H1 (cell line): ENCODE measurements at regions not wholly inside any gene's neighbourhood (a gene's known extent, or its start where the extent isn't known, plus 50 kb on each side); places are given as distances from the start of the nearest gene placed in this dataset.

Experiments used
- CTCF ChIA-PET: fragments of 300-600 bp; sonication (Branson Sonifier 250); formaldehyde crosslinking; loops from one replicate; lab custom pipeline; 2021; ENCODE audit not compliant: partially characterized antibody; lab: Charles Lee
- POLR2A ChIA-PET: fragments of 300-600 bp; sonication (Branson Sonifier 250); formaldehyde crosslinking; loops from one replicate; lab custom pipeline; 2021; ENCODE audit warnings: inconsistent platforms; ENCODE audit not compliant: partially characterized antibody; lab: Charles Lee
- DNase-seq, 2 experiments: peaks; one replicate each; pipeline versions ENCODE4 v3.0.0 to v3.0.0-alpha.2; 2010 to 2022; ENCODE audit warnings: low spot score in 2 of 2, low read depth in 1 of 2, mixed read lengths in 1 of 2
- FAIRE-seq: peaks from 2 replicates; lab custom pipeline; 2011; peaks lifted over from hg19 to GRCh38; lab: Jason Lieb, UNC
- H2AFZ ChIP-seq: 2 replicates; pipeline ENCODE4 v1.8.1; 2012; ENCODE audit warnings: low read length, inconsistent platforms
- H2AK5ac ChIP-seq: 2 replicates; pipeline ENCODE4 v1.6.1; 2013; ENCODE audit warnings: low read depth, low read length
- H2BK120ac ChIP-seq: replicated peaks from 2 replicates; pipeline ENCODE3; 2013; ENCODE audit warnings: low read depth, low read length, inconsistent platforms
- H2BK12ac ChIP-seq: 2 replicates; pipeline ENCODE4 v1.6.1; 2013; ENCODE audit warnings: low read depth, low read length
- H2BK15ac ChIP-seq: 2 replicates; pipeline ENCODE4 v1.6.1; 2013; ENCODE audit warnings: low read length
- H2BK20ac ChIP-seq: 2 replicates; pipeline ENCODE4 v1.6.1; 2013; ENCODE audit warnings: low read length
- H2BK5ac ChIP-seq: 2 replicates; pipeline ENCODE4 v1.6.1; 2013; ENCODE audit warnings: low read depth, low read length
- H3K14ac ChIP-seq: 2 replicates; pipeline ENCODE4 v1.6.1; 2013; ENCODE audit warnings: inconsistent platforms; ENCODE audit not compliant: insufficient read length
- H3K18ac ChIP-seq: 2 replicates; pipeline ENCODE4 v1.6.1; 2013; ENCODE audit warnings: low read length; ENCODE audit errors: extremely low read depth
- H3K23ac ChIP-seq: 2 replicates; pipeline ENCODE4 v1.6.1; 2013; ENCODE audit warnings: inconsistent platforms; ENCODE audit not compliant: insufficient read length
- H3K23me2 ChIP-seq: 2 replicates; pipeline ENCODE4 v1.6.1; 2013; ENCODE audit warnings: low read depth, low read length
- H3K27ac ChIP-seq: 2 replicates; pipeline ENCODE4 v1.6.1; 2011; ENCODE audit warnings: low read depth, low read length, inconsistent platforms
- H3K27me3 ChIP-seq, 4 experiments: replicated peaks in 1 of 4; 1 replicate in 1 of 4; 2 replicates in 3 of 4; pipeline versions ENCODE4 v1.6.1 to v1.8.1; 2011 to 2013; ENCODE audit warnings: low read length in 3 of 4, mild to moderate bottlenecking in 3 of 4, inconsistent platforms in 2 of 4, mixed read lengths in 2 of 4, moderate library complexity in 1 of 4; ENCODE audit not compliant: control insufficient read depth in 3 of 4, insufficient read depth in 3 of 4; ENCODE audit errors: extremely low read depth in 1 of 4
- H3K36me3 ChIP-seq, 4 experiments: 2 replicates each; pipeline versions ENCODE4 v1.6.1 to v1.8.1; 2011 to 2013; ENCODE audit warnings: mild to moderate bottlenecking in 4 of 4, low read length in 3 of 4, moderate library complexity in 2 of 4, control low read depth in 1 of 4, inconsistent platforms in 1 of 4; ENCODE audit not compliant: insufficient read depth in 4 of 4, control insufficient read depth in 2 of 4
- H3K4ac ChIP-seq: replicated peaks from 2 replicates; pipeline ENCODE3; 2013; ENCODE audit warnings: low read length, low read depth, mixed read lengths, inconsistent platforms; ENCODE audit not compliant: insufficient read length
- H3K4me1 ChIP-seq, 4 experiments: replicated peaks in 1 of 4; 1 replicate in 1 of 4; 2 replicates in 3 of 4; pipeline versions ENCODE4 v1.6.1 to v1.8.1; 2011 to 2013; ENCODE audit warnings: low read length in 3 of 4, inconsistent platforms in 2 of 4, mixed read lengths in 1 of 4; ENCODE audit not compliant: insufficient read depth in 4 of 4, control insufficient read depth in 3 of 4
- H3K4me2 ChIP-seq, 2 experiments: 2 replicates each; pipeline versions ENCODE4 v1.6.1 to v1.8.1; 2011 to 2013; ENCODE audit warnings: low read depth in 2 of 2, low read length in 2 of 2, control low read depth in 1 of 2, inconsistent platforms in 1 of 2, mild to moderate bottlenecking in 1 of 2; ENCODE audit not compliant: insufficient read depth in 1 of 2
- H3K4me3 ChIP-seq, 4 experiments: fragments of 200-600, 300-600 bp in 1 of 4; sonication (generic), shearing (Covaris generic), sonication (Bioruptor Twin) in 1 of 4; 2 replicates each; pipeline versions ENCODE4 v1.5.1 to v1.8.1; 2011 to 2016; ENCODE audit warnings: low read length in 4 of 4, low read depth in 3 of 4, control low read depth in 2 of 4, inconsistent platforms in 2 of 4, mild to moderate bottlenecking in 2 of 4, mixed read lengths in 1 of 4, moderate library complexity in 1 of 4; ENCODE audit not compliant: insufficient read depth in 2 of 4; ENCODE audit errors: extremely low read depth in 1 of 4
- H3K56ac ChIP-seq: replicated peaks from 2 replicates; pipeline ENCODE3; 2013; ENCODE audit warnings: low read depth, mild to moderate bottlenecking, mixed read lengths, low read length, inconsistent platforms; ENCODE audit not compliant: insufficient read length
- H3K79me1 ChIP-seq: 2 replicates; pipeline ENCODE4 v1.6.1; 2013; ENCODE audit warnings: low read depth, low read length, control low read depth
- H3K79me2 ChIP-seq, 2 experiments: 2 replicates each; pipeline versions ENCODE4 v1.6.1 to v1.8.1; 2012 to 2013; ENCODE audit warnings: low read length in 2 of 2, mild to moderate bottlenecking in 2 of 2, inconsistent platforms in 1 of 2; ENCODE audit not compliant: insufficient read depth in 2 of 2, control insufficient read depth in 1 of 2
- H3K9ac ChIP-seq, 4 experiments: replicated peaks in 1 of 4; 1 replicate in 1 of 4; 2 replicates in 3 of 4; pipeline versions ENCODE4 v1.6.1 to v1.8.1; 2011 to 2013; ENCODE audit warnings: low read depth in 3 of 4, low read length in 3 of 4, control low read depth in 2 of 4, mild to moderate bottlenecking in 2 of 4, moderate library complexity in 2 of 4, inconsistent platforms in 1 of 4; ENCODE audit errors: extremely low read depth in 1 of 4
- H3K9me3 ChIP-seq, 2 experiments: 2 replicates each; pipeline versions ENCODE4 v1.6.1 to v1.8.1; 2012 to 2013; ENCODE audit warnings: mild to moderate bottlenecking in 2 of 2, moderate library complexity in 2 of 2, control low read depth in 1 of 2, inconsistent platforms in 1 of 2, low read depth in 1 of 2, low read length in 1 of 2, mixed read lengths in 1 of 2; ENCODE audit not compliant: insufficient read depth in 2 of 2
- H4K20me1 ChIP-seq, 2 experiments: replicated peaks in 1 of 2; 2 replicates each; pipeline versions ENCODE3 to v1.8.1; 2011 to 2013; ENCODE audit warnings: inconsistent platforms in 2 of 2, low read length in 2 of 2, mild to moderate bottlenecking in 1 of 2; ENCODE audit not compliant: insufficient read depth in 2 of 2, control insufficient read depth in 1 of 2
- H4K5ac ChIP-seq: 2 replicates; pipeline ENCODE4 v1.6.1; 2013; ENCODE audit warnings: low read length, low read depth, mixed read lengths, inconsistent platforms; ENCODE audit not compliant: insufficient read length
- H4K8ac ChIP-seq: 2 replicates; pipeline ENCODE4 v1.8.0; 2013; ENCODE audit warnings: mild to moderate bottlenecking, moderate library complexity, low read length, inconsistent platforms; ENCODE audit not compliant: insufficient read depth; ENCODE audit errors: extremely low read depth
- H4K91ac ChIP-seq: replicated peaks from 2 replicates; pipeline ENCODE3; 2013; ENCODE audit warnings: low read length, mixed read lengths, inconsistent platforms; ENCODE audit not compliant: insufficient read length
- CEBPB ChIP-seq: IDR thresholded peaks from 2 replicates; pipeline ENCODE4 v1.6.1; 2012; ENCODE audit warnings: low read depth, low read length
- KDM4A ChIP-seq: IDR thresholded peaks from one replicate; pipeline ENCODE4 v1.7.1; 2012; ENCODE audit warnings: low read depth, mild to moderate bottlenecking, moderate library complexity, low read length, inconsistent platforms; ENCODE audit not compliant: severe bottlenecking
- KDM5A ChIP-seq: fragments of 200-600 bp; IDR thresholded peaks from 2 replicates; pipeline ENCODE4 v1.7.1; 2012; ENCODE audit warnings: mild to moderate bottlenecking, low read length, inconsistent platforms, mixed read lengths
- POLR2A ChIP-seq, 2 experiments: IDR thresholded peaks; 1 replicate in 1 of 2; 2 replicates in 1 of 2; pipeline ENCODE4 v1.6.1; 2011; ENCODE audit warnings: low read depth in 2 of 2, low read length in 2 of 2, mild to moderate bottlenecking in 2 of 2; ENCODE audit errors: control extremely low read depth in 1 of 2
- SP1 ChIP-seq: IDR thresholded peaks from 2 replicates; pipeline ENCODE4 v1.6.1; 2011; ENCODE audit warnings: low read depth, low read length
- SP4 ChIP-seq: IDR thresholded peaks from 2 replicates; pipeline ENCODE4 v1.6.1; 2012; ENCODE audit warnings: low read length, inconsistent platforms
- TAF1 ChIP-seq: IDR thresholded peaks from 2 replicates; pipeline ENCODE4 v1.6.1; 2011; ENCODE audit warnings: mild to moderate bottlenecking, low read depth, low read length
- WGBS, 2 experiments: shearing (Covaris generic) in 1 of 2; methylation state at CpG; one replicate each; pipeline versions ENCODE4 v1.1.6 to v1.1.7; 2013 to 2015; ENCODE audit warnings: low lambda C conversion rate in 2 of 2, mixed read lengths in 2 of 2, inconsistent platforms in 1 of 2, low coverage in 1 of 2, missing lambda C conversion rate in 1 of 2; ENCODE audit not compliant: insufficient replicate concordance in 2 of 2, insufficient coverage in 1 of 2, insufficient read length in 1 of 2; ENCODE audit errors: extremely low coverage in 1 of 2, missing lambda C conversion rate in 1 of 2; 5-methylcytosine and 5-hydroxymethylcytosine counted together

DNA sequence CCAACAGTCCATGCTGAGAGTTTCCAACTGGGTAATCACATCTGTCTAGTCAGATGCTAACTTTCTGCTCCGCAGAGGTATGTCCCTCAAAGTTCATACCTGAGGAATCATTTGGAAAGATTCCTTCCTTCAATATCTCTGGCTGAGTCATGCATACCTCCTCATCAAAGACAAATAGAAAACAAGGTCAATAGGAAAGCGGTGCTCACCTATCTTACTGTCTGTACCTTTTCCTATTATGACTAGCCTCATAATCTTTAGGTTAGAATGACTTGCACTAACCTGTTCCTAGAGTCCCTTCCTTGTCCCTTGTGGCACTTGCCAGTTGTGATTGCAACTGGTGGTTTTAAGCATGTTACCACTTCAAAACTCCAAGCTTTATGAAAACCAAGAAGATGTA is 78.2 kb upstream of the PTPRK start:
- no peak overlapping the region for H3K9ac ChIP-seq
- FAIRE-seq = no peak
- CTCF ChIA-PET = no interaction called here

More for the DNA sequence above, 78.2 kb upstream of the PTPRK start:
- H2BK20ac ChIP-seq = no peak overlapping the region
- H3K79me2 ChIP-seq = no peaks in the 10 kb centered on the region
- no peak overlapping the region for H2BK12ac ChIP-seq
- H2AFZ ChIP-seq = no peak overlapping the region
- POLR2A ChIA-PET = no interaction called here
- no peak overlapping the region for H3K4me2 ChIP-seq
- no peak overlapping the region for H2BK15ac ChIP-seq
- no peaks in the 10 kb centered on the region for H3K27me3 ChIP-seq
- no peak overlapping the region for H3K14ac ChIP-seq
- H2BK120ac ChIP-seq = no peak overlapping the region
- H3K4ac ChIP-seq = no peak overlapping the region
- H2BK5ac ChIP-seq = no peak overlapping the region
- H3K9me3 ChIP-seq = no peaks in the 10 kb centered on the region
- H3K56ac ChIP-seq = no peak overlapping the region
- 83% methylated on average over 2 of the region's 2 CpGs; no CpG with 5 or more reads in 1 of the 2 experiments for WGBS, 2 experiments
- no peak overlapping the region for H2AK5ac ChIP-seq
- H4K8ac ChIP-seq = no peak overlapping the region
- no peak overlapping the region for H4K91ac ChIP-seq
- no peaks in the 10 kb centered on the region for H3K4me1 ChIP-seq
- no peaks in the 10 kb centered on the region for H3K23me2 ChIP-seq
- no peak overlapping the region for H3K27ac ChIP-seq
- H3K23ac ChIP-seq = no peak overlapping the region
- H4K5ac ChIP-seq = no peak overlapping the region
- H3K4me3 ChIP-seq = no peak overlapping the region
- H3K79me1 ChIP-seq = no peaks in the 10 kb centered on the region
- DNase-seq = no peak
- no peak overlapping the region for H3K18ac ChIP-seq
- no peaks in the 10 kb centered on the region for H4K20me1 ChIP-seq
- H3K36me3 ChIP-seq = no peaks in the 10 kb centered on the region
- TF ChIP-seq SP4 (no peak), SP1 (no peak), TAF1 (no peak), KDM4A (no peak), CEBPB (no peak), KDM5A (no peak), POLR2A (IDR thresholded peaks at IDR 0.05; ENCODE audit: control extremely low read depth in 1 of 2, low read depth in 2 of 2, low read length in 2 of 2) (no peak)
